K562 (cell line): ENCODE measurements at regions not wholly inside any gene's neighbourhood (a gene's known extent, or its start where the extent isn't known, plus 50 kb on each side); places are given as distances from the start of the nearest gene placed in this dataset.

Experiments
- ATAC-seq: fragments of 200-7000 bp; cut with Tn5 transposase; 3 replicates; pipeline ENCODE4 v1.9.1; 2020; ENCODE audit warnings: moderate library complexity
- BruUV-seq: library from RNA; stranded (reverse); fragments of 400-500 nt; replicated peaks from 2 replicates; lab custom pipeline; 2021; lab: Mats Ljungman, UMichigan
- CTCF ChIA-PET: fragments of 300-600 bp; formaldehyde crosslinking; extraction: SDS; loops from one replicate; lab custom pipeline; 2021; ENCODE audit warnings: low intra/inter-chr PET ratio; lab: Yijun Ruan, JAX
- POLR2A ChIA-PET: fragments of 300-600, 350-650 bp; sonication (Branson Sonifier 250); formaldehyde crosslinking; extraction: SDS; loops from one replicate; lab custom pipeline; 2021; ENCODE audit warnings: antibody characterized with exemption, inconsistent platforms; lab: Yijun Ruan, JAX
- DNase-seq, 4 experiments: peaks; one replicate each; pipeline versions ENCODE4 v3.0.0 to v3.0.0-alpha.2; 2011 to 2018; ENCODE audit warnings: low spot score in 3 of 4, mixed read lengths in 3 of 4; ENCODE audit errors: extremely low read depth in 1 of 4
- FAIRE-seq: peaks from 2 replicates; lab custom pipeline; 2011; peaks lifted over from hg19 to GRCh38; lab: Jason Lieb, UNC
- H2AFZ ChIP-seq: 2 replicates; pipeline ENCODE4 v1.6.0; 2011; ENCODE audit warnings: low read depth, low read length, control low read depth, inconsistent platforms
- H3K27ac ChIP-seq: fragments of 200-600 bp; 3 replicates; pipeline ENCODE4 v1.8.0; 2011; ENCODE audit warnings: low read depth, mild to moderate bottlenecking, control low read depth, inconsistent platforms, low read length, moderate library complexity, mixed read lengths; ENCODE audit errors: extremely low read depth
- H3K27me3 ChIP-seq, 2 experiments: fragments of 300-600 bp in 1 of 2; 2 replicates in 1 of 2; 3 replicates in 1 of 2; pipeline versions ENCODE4 v1.6.0 to v1.8.0; 2011; ENCODE audit warnings: inconsistent platforms in 2 of 2, low read length in 2 of 2, mild to moderate bottlenecking in 1 of 2, mixed read lengths in 1 of 2, moderate library complexity in 1 of 2; ENCODE audit not compliant: control insufficient read depth in 2 of 2, insufficient read depth in 2 of 2
- H3K36me3 ChIP-seq: fragments of 300-600 bp; 3 replicates; pipeline ENCODE4 v1.8.0; 2011; ENCODE audit warnings: mild to moderate bottlenecking, low read length, inconsistent platforms; ENCODE audit not compliant: control insufficient read depth, insufficient read depth
- H3K4me1 ChIP-seq, 2 experiments: fragments of 200-600 bp in 1 of 2; replicated peaks in 1 of 2; 2 replicates in 1 of 2; 3 replicates in 1 of 2; pipeline versions ENCODE4 v1.5.1 to v1.8.0; 2011; ENCODE audit warnings: inconsistent platforms in 2 of 2, low read length in 2 of 2, mild to moderate bottlenecking in 1 of 2, mixed read lengths in 1 of 2, moderate library complexity in 1 of 2; ENCODE audit not compliant: control insufficient read depth in 2 of 2, insufficient read depth in 2 of 2
- H3K4me2 ChIP-seq: 2 replicates; pipeline ENCODE4 v1.6.1; 2011; ENCODE audit warnings: low read length, control low read depth, inconsistent platforms, mixed read lengths; ENCODE audit not compliant: insufficient read depth
- H3K4me3 ChIP-seq: fragments of 200-600 bp; sonication (generic), shearing (Covaris generic); 2 replicates; pipeline ENCODE4 v1.5.1; 2016; ENCODE audit warnings: control low read depth, inconsistent platforms
- H3K79me2 ChIP-seq: fragments of 200-600 bp; 3 replicates; pipeline ENCODE4 v1.8.0; 2011; ENCODE audit warnings: low read length, inconsistent platforms; ENCODE audit not compliant: control insufficient read depth, insufficient read depth
- H3K9ac ChIP-seq, 2 experiments: 2 replicates each; pipeline versions ENCODE4 v1.6.0 to v1.6.1; 2011; ENCODE audit warnings: low read depth in 2 of 2, low read length in 2 of 2, control low read depth in 1 of 2, inconsistent platforms in 1 of 2, mild to moderate bottlenecking in 1 of 2, mixed read lengths in 1 of 2; ENCODE audit not compliant: insufficient read depth in 1 of 2
- H3K9me1 ChIP-seq: one replicate; pipeline ENCODE4 v1.6.0; 2011; ENCODE audit warnings: inconsistent platforms, mild to moderate bottlenecking, low read length, moderate library complexity; ENCODE audit not compliant: control insufficient read depth, insufficient read depth
- H3K9me3 ChIP-seq: replicated peaks from 2 replicates; pipeline ENCODE4 v1.5.1; 2011; ENCODE audit warnings: low read depth, low read length, inconsistent platforms; ENCODE audit not compliant: control insufficient read depth, insufficient read depth
- H4K20me1 ChIP-seq: replicated peaks from 2 replicates; pipeline ENCODE4 v1.6.1; 2011; ENCODE audit warnings: low read length, inconsistent platforms, mixed read lengths; ENCODE audit not compliant: control insufficient read depth, insufficient read depth
- BRD9 ChIP-seq: fragments of 450-650 bp; IDR thresholded peaks from 2 replicates; pipeline ENCODE4 v1.6.1; 2018; ENCODE audit warnings: low read depth; ENCODE audit not compliant: partially characterized antibody
- CSDE1 ChIP-seq, 2 experiments: fragments of 450-650 bp; IDR thresholded peaks; 2 replicates each; pipeline ENCODE4 v1.6.1; 2016; ENCODE audit warnings: mild to moderate bottlenecking in 1 of 2
- RBM34 ChIP-seq: fragments of 200-400 bp; formaldehyde crosslinking; IDR thresholded peaks from 2 replicates; pipeline ENCODE4 v1.6.1; 2018; ENCODE audit warnings: low read length, borderline replicate concordance; ENCODE audit not compliant: insufficient read depth
- SMARCB1 ChIP-seq: IDR thresholded peaks from 2 replicates; pipeline ENCODE4 v1.6.1; 2011; ENCODE audit warnings: improper control_type of control experiment, low read depth; ENCODE audit not compliant: insufficient read length
- SUPT5H ChIP-seq: fragments of 450-650 bp; IDR thresholded peaks from 2 replicates; pipeline ENCODE4 v1.6.1; 2016
- ZC3H8 ChIP-seq: fragments of 450-650 bp; IDR thresholded peaks from 2 replicates; pipeline ENCODE4 v1.6.1; 2017
- ZNF282 ChIP-seq: sonication (generic); formaldehyde crosslinking; IDR thresholded peaks from 2 replicates; pipeline ENCODE4 v1.8.1; 2023; ENCODE audit warnings: missing genetic modification reagents
- in situ Hi-C: fragments of 300-500 bp; cut with MboI; formaldehyde crosslinking; loops from 4 replicates; pipeline ENCODE4 v1.15.0; 2018; ENCODE audit warnings: inconsistent platforms, mixed read lengths
- intact Hi-C: fragments of 100-400 bp; cut with micrococcal nuclease; formaldehyde crosslinking; loops from 2 replicates; pipeline ENCODE4 v1.14.2; 2022
- TF ChIP-seq, protein P1 (sequence below): fragments of 450-650 bp; IDR thresholded peaks from 2 replicates; pipeline ENCODE4 v1.6.1; 2016

DNA sequence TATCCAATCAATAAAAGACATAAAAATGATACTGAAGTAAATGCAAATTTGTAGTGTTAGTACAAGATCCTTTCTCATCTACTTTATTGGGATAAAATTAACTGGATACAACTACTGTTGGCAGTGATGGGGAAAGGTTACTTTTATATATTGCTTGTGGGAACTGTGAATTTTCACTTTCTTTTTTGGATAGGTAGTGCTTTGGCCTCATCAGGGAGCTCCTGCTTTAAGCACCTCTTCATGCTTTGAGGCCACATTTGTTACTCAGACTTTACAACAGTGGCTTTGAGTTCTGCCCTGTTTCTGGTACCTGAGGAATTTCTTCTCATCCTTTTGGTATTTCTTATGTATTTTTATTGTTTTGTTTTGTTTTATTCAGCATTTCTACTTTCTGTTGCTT is 134.7 kb upstream of the XIST start:
- FAIRE-seq, result no peak
- in situ Hi-C loops, result no loop called here
- ChIA-PET POLR2A (no interaction called here), CTCF (no interaction called here)
- no peak overlapping the region for H3K9ac ChIP-seq
- DNase-seq, result no peak
- peaks cover 17% of the 10 kb centered on the region; the same call in 1 of the 3 replicates for H3K36me3 ChIP-seq
- no peak overlapping the region for H3K4me3 ChIP-seq
- H3K9me1 ChIP-seq, result no peaks in the 10 kb centered on the region
- no peaks in the 10 kb centered on the region for H3K4me1 ChIP-seq
- H3K9me3 ChIP-seq, result no peaks in the 10 kb centered on the region; the same call in 1 of the 2 replicates
- intact Hi-C loops, result no loop called here
- no peak for ATAC-seq
- H4K20me1 ChIP-seq, result no peaks in the 10 kb centered on the region
- no peaks in the 10 kb centered on the region for H3K27me3 ChIP-seq
- no peak overlapping the region for H3K4me2 ChIP-seq
- TF ChIP-seq ZC3H8 (no peak), BRD9 (no peak), SMARCB1 (no peak), CSDE1 (IDR thresholded peaks at IDR 0.05) (no peak), SUPT5H (no peak), RBM34 (no peak), ZNF282 (CRISPR knock-in tag) (no peak)
- TF ChIP-seq, protein P1, sequence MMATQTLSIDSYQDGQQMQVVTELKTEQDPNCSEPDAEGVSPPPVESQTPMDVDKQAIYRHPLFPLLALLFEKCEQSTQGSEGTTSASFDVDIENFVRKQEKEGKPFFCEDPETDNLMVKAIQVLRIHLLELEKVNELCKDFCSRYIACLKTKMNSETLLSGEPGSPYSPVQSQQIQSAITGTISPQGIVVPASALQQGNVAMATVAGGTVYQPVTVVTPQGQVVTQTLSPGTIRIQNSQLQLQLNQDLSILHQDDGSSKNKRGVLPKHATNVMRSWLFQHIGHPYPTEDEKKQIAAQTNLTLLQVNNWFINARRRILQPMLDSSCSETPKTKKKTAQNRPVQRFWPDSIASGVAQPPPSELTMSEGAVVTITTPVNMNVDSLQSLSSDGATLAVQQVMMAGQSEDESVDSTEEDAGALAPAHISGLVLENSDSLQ, result no peak
- no peak overlapping the region for H2AFZ ChIP-seq
- H3K27ac ChIP-seq, result no peak overlapping the region
- peaks cover 15% of the 10 kb centered on the region; the same call in 2 of the 3 replicates for H3K79me2 ChIP-seq
- no TSS peak for BruUV-seq
